ENCODE measurements at regions not wholly inside any gene's neighbourhood (a gene's known extent, or its start where the extent isn't known, plus 50 kb on each side); places are given as distances from the start of the nearest gene placed in this dataset.

GRCh38 chr2:64330281-64331113 is 123.5 kb upstream of the LGALSL start:
- TF ChIP-seq CTCF (IDR thresholded peaks at IDR 0.05; ENCODE audit: insufficient read depth, low read length) (peak; percentile 88), GABPA (IDR thresholded peaks at IDR 0.05; ENCODE audit: low read depth) (no peak), SPI1 (IDR thresholded peaks at IDR 0.05; ENCODE audit: borderline replicate concordance, low read depth) (no peak)
